ENCODE measurements at regions not wholly inside any gene's neighbourhood (a gene's known extent, or its start where the extent isn't known, plus 50 kb on each side); places are given as distances from the start of the nearest gene placed in this dataset.

- Histone ChIP-seq H3K36me3 (no peaks in the 10 kb centered on the region), H3K27ac (no peak overlapping the region), H3K4me1 (peaks cover 0 to 6% (median 0%) of the 10 kb centered on the region in 3 donors), H3K27me3 (peaks cover 0 to 5% (median 0%) of the 10 kb centered on the region in 4 donors), H3K4me3 (no peak overlapping the region), H3K9me3 (no peaks in the 10 kb centered on the region)
- TF ChIP-seq POLR2A (IDR thresholded peaks at IDR 0.05): no peak
- no peak for TF ChIP-seq CTCF (IDR thresholded peaks at IDR 0.05)
- intact Hi-C loops (cut with DNase I): no loop called here
- DNase-seq: no peak
- WGBS, 2 donors: 41 to 55% methylated on average over 2 of the region's 2 CpGs
Observed at GRCh38 chr2:222033541-222033940, 265.3 kb downstream of the PAX3 start.

GRCh38 chr2:222025881-222026271 lies 272.9 kb downstream of the PAX3 start:
- 37 to 63% methylated on average over 3 of the region's 3 CpGs for WGBS, 2 donors
- Histone ChIP-seq H3K4me1 (no peaks in the 10 kb centered on the region), H3K36me3 (no peaks in the 10 kb centered on the region), H3K27me3 (peaks cover 0 to 15% (median 0%) of the 10 kb centered on the region in 4 donors), H3K27ac (no peak overlapping the region), H3K9me3 (no peaks in the 10 kb centered on the region), H3K4me3 (no peak overlapping the region)
- TF ChIP-seq CTCF (IDR thresholded peaks at IDR 0.05) (no peak), POLR2A (IDR thresholded peaks at IDR 0.05) (no peak)
- intact Hi-C loops (cut with DNase I): no loop called here
- no peak for DNase-seq

GRCh38 chr2:222024932-222025880 lies 273.6 kb downstream of the PAX3 start:
- no peaks in the 10 kb centered on the region for H3K4me1 ChIP-seq
- WGBS, 2 donors: 32 to 40% methylated on average over 8 of the region's 8 CpGs
- H3K27me3 ChIP-seq: peaks cover 0 to 15% (median 0%) of the 10 kb centered on the region in 4 donors
- H3K27ac ChIP-seq: no peak overlapping the region
- no peaks in the 10 kb centered on the region for H3K36me3 ChIP-seq
- H3K4me3 ChIP-seq: no peak overlapping the region
- DNase-seq: no peak
- intact Hi-C loops (cut with DNase I): no loop called here
- H3K9me3 ChIP-seq: no peaks in the 10 kb centered on the region
- TF ChIP-seq CTCF (IDR thresholded peaks at IDR 0.05) (peak in 5 of 6 experiments; percentile 11 to 59 (median 36)), POLR2A (IDR thresholded peaks at IDR 0.05) (no peak)

- H3K4me1 ChIP-seq: no peaks in the 10 kb centered on the region
- intact Hi-C loops (cut with DNase I): no loop called here
- no peaks in the 10 kb centered on the region for H3K9me3 ChIP-seq
- 83 to 84% methylated on average over 4 of the region's 4 CpGs for WGBS, 2 donors
- no peak for TF ChIP-seq POLR2A (IDR thresholded peaks at IDR 0.05)
- TF ChIP-seq CTCF (IDR thresholded peaks at IDR 0.05): no peak
- no peak overlapping the region for H3K4me3 ChIP-seq
- DNase-seq: no peak
- H3K36me3 ChIP-seq: no peaks in the 10 kb centered on the region
- H3K27ac ChIP-seq: no peak overlapping the region
- no peaks in the 10 kb centered on the region for H3K27me3 ChIP-seq
Observed at GRCh38 chr2:222017252-222017850, 281.4 kb downstream of the PAX3 start.

GRCh38 chr2:222013889-222014288 lies 284.9 kb downstream of the PAX3 start:
- Histone ChIP-seq H3K27ac (no peak overlapping the region), H3K36me3 (no peaks in the 10 kb centered on the region), H3K9me3 (no peaks in the 10 kb centered on the region), H3K4me1 (no peaks in the 10 kb centered on the region), H3K4me3 (no peak overlapping the region), H3K27me3 (peaks cover 0 to 5% (median 0%) of the 10 kb centered on the region in 4 donors)
- 61 to 64% methylated on average over 3 of the region's 3 CpGs for WGBS, 2 donors
- DNase-seq: no peak
- intact Hi-C loops (cut with DNase I): no loop called here
- TF ChIP-seq CTCF (IDR thresholded peaks at IDR 0.05) (no peak), POLR2A (IDR thresholded peaks at IDR 0.05) (no peak)
